ENCODE measurements at regions not wholly inside any gene's neighbourhood (a gene's known extent, or its start where the extent isn't known, plus 50 kb on each side); places are given as distances from the start of the nearest gene placed in this dataset.

DNA sequence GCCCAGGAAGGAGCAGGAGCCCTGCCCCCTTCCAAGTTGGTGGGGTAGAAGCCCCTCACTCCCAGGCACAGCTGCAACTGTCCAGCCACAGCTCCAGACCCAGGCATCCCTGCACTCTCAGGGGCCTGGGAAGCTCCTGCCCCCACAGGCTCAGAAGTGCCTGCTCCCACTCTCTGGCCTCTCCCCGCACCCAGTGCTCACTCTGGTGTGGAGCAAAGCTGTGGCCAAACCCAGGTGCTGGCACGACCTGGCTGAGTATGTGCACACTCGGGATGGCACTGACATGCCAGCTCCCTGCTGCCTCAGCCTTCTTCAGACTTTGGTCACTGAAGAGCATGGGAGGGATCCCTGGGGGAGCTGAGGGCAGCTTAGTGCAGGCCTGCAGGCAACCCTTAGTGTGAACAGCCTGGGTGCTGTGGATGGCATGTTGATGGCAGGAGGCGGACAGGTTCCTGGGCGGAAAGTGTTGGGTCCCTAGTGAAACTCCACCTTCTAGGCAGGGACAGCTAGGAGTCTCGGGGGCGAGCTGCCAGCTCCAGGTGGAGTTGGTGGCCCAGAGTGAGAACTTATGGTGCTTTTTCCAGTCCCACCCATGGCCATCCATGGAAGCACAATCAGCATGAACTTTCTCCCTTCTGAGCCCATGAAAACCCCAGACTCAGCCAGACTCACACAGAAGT, 489.2 kb upstream of the ROBO2 start:
- TF ChIP-seq, protein P1, sequence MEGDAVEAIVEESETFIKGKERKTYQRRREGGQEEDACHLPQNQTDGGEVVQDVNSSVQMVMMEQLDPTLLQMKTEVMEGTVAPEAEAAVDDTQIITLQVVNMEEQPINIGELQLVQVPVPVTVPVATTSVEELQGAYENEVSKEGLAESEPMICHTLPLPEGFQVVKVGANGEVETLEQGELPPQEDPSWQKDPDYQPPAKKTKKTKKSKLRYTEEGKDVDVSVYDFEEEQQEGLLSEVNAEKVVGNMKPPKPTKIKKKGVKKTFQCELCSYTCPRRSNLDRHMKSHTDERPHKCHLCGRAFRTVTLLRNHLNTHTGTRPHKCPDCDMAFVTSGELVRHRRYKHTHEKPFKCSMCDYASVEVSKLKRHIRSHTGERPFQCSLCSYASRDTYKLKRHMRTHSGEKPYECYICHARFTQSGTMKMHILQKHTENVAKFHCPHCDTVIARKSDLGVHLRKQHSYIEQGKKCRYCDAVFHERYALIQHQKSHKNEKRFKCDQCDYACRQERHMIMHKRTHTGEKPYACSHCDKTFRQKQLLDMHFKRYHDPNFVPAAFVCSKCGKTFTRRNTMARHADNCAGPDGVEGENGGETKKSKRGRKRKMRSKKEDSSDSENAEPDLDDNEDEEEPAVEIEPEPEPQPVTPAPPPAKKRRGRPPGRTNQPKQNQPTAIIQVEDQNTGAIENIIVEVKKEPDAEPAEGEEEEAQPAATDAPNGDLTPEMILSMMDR (IDR thresholded peaks at IDR 0.05) = no peak
- no peaks in the 10 kb centered on the region for H3K4me1 Mint-ChIP-seq (ENCODE audit: low read depth)
- H3K27ac Mint-ChIP-seq = no peak overlapping the region
- DNase-seq = no peak
- no peaks in the 10 kb centered on the region; the same call in 1 of the 2 replicates for H3K36me3 Mint-ChIP-seq (ENCODE audit: low read depth)
- H3K27me3 Mint-ChIP-seq (ENCODE audit: insufficient read depth) = no peaks in the 10 kb centered on the region
- H3K9me3 Mint-ChIP-seq = peaks cover 30% of the 10 kb centered on the region
- H3K4me3 Mint-ChIP-seq = no peak overlapping the region

- Mint-ChIP-seq H3K9me3 (peaks cover 24% of the 10 kb centered on the region), H3K27ac (no peak overlapping the region)
Measured at GRCh38 chr3:76551739-76552138, 488.2 kb upstream of the ROBO2 start.

DNA sequence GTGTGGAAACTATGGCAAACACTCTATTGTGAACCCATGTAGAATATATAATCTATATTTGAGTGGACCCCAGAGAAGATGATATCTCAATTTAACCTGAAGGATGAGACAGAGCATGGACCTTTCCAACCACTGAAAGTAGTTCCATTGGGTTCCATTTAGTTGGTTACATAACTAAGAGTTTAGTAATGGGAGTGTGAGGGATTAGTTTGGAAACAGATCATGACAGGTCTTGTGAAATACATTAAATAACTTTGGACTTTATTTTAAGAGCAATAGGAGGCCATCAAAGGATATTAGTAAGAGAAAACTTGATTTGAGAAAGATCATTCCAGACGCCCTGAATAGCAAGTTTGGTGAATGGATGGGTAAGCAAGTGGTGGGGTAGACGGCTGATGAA, 487.2 kb upstream of the ROBO2 start:
- DNase-seq = no peak
- H3K27me3 Mint-ChIP-seq (ENCODE audit: insufficient read depth) = no peaks in the 10 kb centered on the region
- no peak overlapping the region for H3K4me3 Mint-ChIP-seq
- TF ChIP-seq, protein P1 (IDR thresholded peaks at IDR 0.05) = no peak
- H3K27ac Mint-ChIP-seq = no peak overlapping the region
- no peaks in the 10 kb centered on the region for H3K4me1 Mint-ChIP-seq (ENCODE audit: low read depth)
- H3K9me3 Mint-ChIP-seq = peaks cover 23% of the 10 kb centered on the region
- no peaks in the 10 kb centered on the region; the same call in 1 of the 2 replicates for H3K36me3 Mint-ChIP-seq (ENCODE audit: low read depth)

More at GRCh38 chr3:76551739-76552138, 488.2 kb upstream of the ROBO2 start:
- Mint-ChIP-seq H3K4me3 (no peak overlapping the region), H3K36me3 (ENCODE audit: low read depth) (no peaks in the 10 kb centered on the region; the same call in 1 of the 2 replicates), H3K27me3 (ENCODE audit: insufficient read depth) (no peaks in the 10 kb centered on the region), H3K4me1 (ENCODE audit: low read depth) (no peaks in the 10 kb centered on the region)
- no peak for DNase-seq
- TF ChIP-seq, protein P1 (IDR thresholded peaks at IDR 0.05) = no peak

GRCh38 chr3:76554707-76555106, 485.2 kb upstream of the ROBO2 start:
- DNase-seq = no peak
- Mint-ChIP-seq H3K4me3 (no peak overlapping the region), H3K27me3 (ENCODE audit: insufficient read depth) (no peaks in the 10 kb centered on the region), H3K27ac (no peak overlapping the region), H3K4me1 (ENCODE audit: low read depth) (no peaks in the 10 kb centered on the region), H3K9me3 (peaks cover 5% of the 10 kb centered on the region), H3K36me3 (ENCODE audit: low read depth) (no peaks in the 10 kb centered on the region)
- TF ChIP-seq, protein P1 (IDR thresholded peaks at IDR 0.05) = no peak

GRCh38 chr3:76561494-76562236, 478.2 kb upstream of the ROBO2 start:
- Mint-ChIP-seq H3K9me3 (no peaks in the 10 kb centered on the region; the same call in none of the 2 replicates), H3K4me1 (ENCODE audit: low read depth) (no peaks in the 10 kb centered on the region), H3K27me3 (ENCODE audit: insufficient read depth) (no peaks in the 10 kb centered on the region), H3K27ac (no peak overlapping the region), H3K36me3 (ENCODE audit: low read depth) (no peaks in the 10 kb centered on the region), H3K4me3 (no peak overlapping the region)
- no peak for DNase-seq
- TF ChIP-seq, protein P1 (IDR thresholded peaks at IDR 0.05) = no peak

All from HFFc6 (cell line).